ENCODE measurements at regions not wholly inside any gene's neighbourhood (a gene's known extent, or its start where the extent isn't known, plus 50 kb on each side); places are given as distances from the start of the nearest gene placed in this dataset.

DNA sequence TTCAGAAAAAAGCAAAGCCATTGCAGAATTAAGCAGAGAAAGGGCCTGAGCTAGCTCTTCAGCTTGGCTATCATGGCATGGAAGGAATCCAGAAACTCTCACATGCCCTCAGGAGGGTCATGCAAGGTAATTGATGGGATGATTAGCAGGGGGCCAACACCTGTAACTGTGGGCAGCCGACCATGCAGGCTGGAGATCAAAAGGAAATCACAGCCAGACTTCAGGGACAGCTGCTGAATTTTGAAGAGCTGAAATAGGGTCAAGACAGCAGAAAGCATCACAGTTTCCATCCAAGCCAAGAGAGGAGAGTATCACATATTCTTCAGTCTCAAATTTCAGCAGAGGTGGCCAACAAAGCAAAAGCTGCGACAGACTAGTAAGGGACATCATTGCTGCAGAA lies 239.6 kb upstream of the STEAP1 start:
- TF ChIP-seq POLR2AphosphoS5 (IDR thresholded peaks at IDR 0.05; ENCODE audit: low read depth, low read length) = no peak
- TF ChIP-seq TAF1 (IDR thresholded peaks at IDR 0.05; ENCODE audit: borderline replicate concordance, low read depth, low read length) = no peak
- no peak for TF ChIP-seq POLR2A (IDR thresholded peaks at IDR 0.05; ENCODE audit: low read depth, low read length)

Measured in GM12892 (cell line).